HUDEP-2 (cell line): ENCODE measurements at regions not wholly inside any gene's neighbourhood (a gene's known extent, or its start where the extent isn't known, plus 50 kb on each side); places are given as distances from the start of the nearest gene placed in this dataset.
A peak's percentile ranks its signal among the peaks of the same experiment; 100 is the strongest.

Experiments
- DNase-seq, 76 experiments: peaks; one replicate each; lab custom pipeline; 2025; ENCODE audit not compliant: unreplicated experiment in 76 of 76; lab: John Stamatoyannopoulos, UW

DNA sequence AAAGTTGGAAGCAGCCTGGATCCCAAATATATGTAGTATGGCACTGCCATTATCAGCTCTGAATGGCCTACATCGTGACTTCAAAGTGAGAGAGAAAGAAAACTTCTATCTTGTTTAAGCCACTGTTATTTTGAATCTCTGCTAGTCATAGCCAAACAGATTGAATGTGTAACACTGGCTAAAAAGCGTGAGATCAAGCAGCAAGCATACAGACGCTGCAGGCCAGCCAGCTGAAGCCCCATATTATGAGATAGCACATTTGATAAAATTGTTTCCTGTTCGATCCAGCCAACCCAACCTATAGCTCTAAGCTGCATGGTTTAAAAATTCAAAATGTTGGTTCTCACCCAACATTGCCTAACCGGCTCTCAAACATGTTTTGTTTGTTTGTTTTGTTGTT lies 95.0 kb downstream of the DUSP6 start:
- no peak for DNase-seq

DNA sequence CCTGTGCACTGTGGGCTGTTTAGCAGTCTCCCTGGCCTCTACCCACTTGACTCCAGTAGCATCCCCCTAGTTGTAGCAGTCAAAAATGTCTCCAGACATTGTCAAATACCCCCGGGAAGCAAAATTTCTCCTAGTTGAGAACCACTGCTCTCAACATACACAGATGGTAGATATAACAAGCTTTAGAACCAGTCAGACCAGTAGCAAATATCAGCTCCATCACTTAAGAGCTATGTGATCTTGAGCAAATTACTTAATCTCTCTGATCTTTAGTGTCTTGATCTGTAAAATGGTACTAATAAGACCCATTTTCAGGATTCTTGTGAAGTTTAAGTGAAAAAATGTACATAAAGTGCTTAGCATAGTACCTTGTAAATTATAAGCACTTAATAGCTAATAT lies 96.2 kb downstream of the DUSP6 start:
- DNase-seq = no peak

DNA sequence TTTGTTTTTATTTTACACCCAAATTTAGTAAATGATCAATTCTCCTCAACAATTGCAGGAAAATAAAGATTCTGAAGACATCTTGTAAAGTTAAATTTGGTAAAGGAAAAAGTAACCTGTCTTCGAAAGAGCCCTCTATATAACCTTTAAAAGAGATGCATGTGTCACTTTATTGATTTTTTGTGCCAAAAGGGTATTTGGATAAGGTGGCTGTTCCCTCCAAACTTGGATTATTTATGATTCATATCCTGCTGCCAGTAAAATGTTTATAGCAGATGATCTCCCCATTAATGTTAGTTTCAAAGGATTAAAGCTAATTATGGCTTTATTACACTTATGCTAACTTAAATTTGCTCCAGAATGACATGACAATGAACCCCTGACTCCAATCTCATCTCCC lies 98.8 kb downstream of the DUSP6 start:
- no peak for DNase-seq

DNA sequence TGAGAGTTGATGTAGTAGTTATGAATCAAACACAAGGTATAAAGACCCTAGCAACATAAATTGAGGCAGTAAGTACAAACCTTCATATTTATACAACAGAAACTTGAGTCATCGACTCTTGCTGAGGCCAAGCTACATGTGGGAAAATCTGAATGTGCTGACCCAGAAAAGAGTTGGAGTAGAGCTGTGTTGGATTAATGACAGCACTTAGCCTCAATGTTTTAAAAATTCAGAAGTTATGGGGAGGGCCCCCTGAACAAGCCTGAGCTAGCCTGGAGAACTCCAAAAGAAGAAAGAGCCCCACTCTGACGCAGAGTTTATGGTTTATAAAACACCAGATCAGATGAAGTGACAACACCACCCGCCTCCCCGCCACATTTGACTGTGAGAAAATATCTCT lies 100.0 kb downstream of the DUSP6 start:
- no peak for DNase-seq

DNA sequence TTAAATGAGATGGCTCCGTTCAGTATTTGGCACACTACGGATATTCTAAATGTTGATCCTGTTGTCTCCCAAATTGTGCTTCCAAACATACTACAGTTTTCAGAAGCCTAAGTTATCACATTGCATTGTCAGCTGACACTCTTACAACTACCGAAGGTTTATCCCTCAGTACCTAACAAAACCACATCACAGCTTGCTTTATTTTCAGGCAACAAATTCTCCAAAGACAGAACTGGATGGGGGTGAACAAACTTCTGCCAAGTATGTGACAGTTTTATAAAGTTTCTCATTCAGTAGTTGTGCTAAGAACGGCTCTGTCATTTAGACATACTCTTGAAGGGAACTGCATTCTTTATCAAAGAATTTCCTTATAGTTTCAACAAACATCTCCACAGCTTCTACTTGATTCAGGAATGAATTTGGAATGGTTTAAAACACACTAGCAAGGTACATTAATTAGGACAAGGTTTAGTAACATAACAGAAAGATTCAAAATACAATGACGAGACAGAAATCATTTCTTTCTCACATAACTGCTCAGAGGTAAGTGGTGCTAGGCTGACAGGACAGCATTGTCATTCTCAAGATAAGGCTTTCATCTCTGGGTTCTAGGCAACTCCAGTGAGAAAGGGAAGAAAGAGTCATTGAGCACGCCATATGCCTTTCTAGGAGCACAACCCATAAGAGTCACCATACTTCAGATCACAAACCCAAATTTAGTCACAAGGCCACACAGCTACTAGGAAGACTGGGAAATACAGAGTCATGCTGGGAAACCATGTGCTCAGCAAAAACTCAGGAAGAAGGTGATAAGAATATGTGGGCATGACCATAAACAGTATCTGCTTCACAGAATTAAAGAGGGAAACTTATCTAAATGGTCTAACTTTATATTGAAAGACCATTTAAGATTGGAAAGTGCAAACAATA lies 100.7 kb downstream of the DUSP6 start:
- no peak for DNase-seq

DNA sequence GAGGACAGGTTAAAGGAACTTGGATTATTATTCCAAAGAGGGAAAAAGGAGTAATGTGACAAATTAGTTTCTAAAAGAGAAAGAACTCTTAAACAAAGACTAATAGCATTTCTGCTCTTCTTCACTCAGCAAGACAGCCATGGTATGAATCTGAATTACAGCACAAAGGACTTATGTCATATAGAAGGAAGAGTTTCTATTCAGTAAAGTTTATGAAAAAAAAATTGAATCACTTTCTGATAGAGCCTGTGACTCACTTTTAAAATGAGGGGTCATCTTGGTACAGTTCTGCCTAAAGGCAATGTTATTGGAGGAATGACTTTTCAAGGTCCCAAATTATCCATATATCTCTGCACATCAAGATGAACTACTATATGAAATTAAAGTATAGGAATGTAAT lies 101.7 kb downstream of the DUSP6 start:
- no peak for DNase-seq

DNA sequence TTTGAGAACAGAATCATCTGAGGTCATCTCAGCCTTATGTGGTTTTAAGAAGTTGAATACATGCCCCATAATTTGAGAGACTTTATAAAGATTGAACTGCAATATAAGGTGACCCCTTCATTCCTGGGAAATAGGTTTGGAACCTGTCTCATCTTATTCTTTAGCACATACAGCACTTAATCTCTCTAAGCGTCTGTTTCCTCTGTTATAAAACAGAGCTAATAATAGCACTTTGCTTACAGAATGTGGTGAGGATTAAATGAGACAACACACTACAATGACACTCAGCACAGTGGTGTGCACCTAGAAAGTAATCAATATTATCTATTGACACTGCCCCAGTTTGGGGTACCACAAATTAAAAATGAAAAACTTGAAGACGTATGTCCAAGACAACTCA lies 102.1 kb downstream of the DUSP6 start:
- no peak for DNase-seq

DNA sequence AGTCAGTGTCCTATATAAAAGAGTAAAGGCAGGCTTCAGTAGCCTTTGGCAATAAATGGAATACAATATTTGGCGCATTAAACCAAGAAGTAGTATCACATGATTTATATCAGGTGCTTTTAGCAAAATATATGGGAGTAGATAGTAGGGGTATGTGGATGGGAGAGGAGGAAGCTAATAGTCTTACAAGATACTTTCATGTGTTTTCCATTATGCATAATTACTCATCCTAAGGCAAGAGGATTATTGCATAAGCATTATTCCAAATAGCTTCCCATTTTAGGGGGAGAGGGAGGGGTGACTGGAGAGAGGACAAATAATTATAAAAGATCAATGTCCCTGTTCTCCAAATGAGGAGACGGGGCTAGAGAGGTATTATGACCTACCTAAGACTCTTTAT lies 104.3 kb downstream of the DUSP6 start:
- no peak for DNase-seq

DNA sequence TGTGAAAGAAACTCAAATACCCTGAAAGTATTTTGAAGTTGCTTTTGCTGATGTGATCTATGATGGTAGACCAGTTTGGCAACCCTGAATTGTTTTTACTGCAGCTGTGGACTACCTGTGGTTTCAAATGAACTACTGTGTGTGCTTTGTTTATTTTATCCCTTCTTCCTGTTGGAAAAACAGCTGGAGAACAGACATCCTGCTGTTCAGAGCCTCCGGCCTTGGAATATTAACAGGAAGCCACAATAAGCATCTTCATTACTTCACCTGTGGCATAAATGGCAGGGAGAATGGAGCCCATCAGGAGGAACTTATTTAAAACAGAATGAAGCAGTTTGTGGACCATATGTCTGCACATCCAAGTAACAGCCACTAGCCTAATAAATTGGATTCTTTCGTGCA lies 104.8 kb downstream of the DUSP6 start:
- no peak for DNase-seq

DNA sequence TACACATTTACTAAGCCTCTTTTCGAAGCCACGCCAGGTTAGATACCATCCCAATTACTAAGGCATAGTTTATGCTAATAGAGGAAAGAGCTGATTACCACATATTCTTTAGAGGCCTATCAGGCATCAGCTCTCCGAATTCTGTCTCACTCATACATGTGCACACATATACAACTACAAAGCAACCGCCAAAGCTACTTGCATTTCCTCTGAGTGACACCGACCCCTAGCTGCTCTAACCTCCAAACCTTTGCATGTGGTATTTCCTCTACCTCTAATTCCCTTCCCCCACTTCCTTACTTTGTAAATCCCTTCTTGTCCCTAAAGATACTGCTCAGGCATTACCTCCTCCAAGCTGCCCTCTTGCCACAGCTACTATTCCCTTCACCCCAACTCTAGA lies 107.2 kb downstream of the DUSP6 start:
- DNase-seq = no peak

DNA sequence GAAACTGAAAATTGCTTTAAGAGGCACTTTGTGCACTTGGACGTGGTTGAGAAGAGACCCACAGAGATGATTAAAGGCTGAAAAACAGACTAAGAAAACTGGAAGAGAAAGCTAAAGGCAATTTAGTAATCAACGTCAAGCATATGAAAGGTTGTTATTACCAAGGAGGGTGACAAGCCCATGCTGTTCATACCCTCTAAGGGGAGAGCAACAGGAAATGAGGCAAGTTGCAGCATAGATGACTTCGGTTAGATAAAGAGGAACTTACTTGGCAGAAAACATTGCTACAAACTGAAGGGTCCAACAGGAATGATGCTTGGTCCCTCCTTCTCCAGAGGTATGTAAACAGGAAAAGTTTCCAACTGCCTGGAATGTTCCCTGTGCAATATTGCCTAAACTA lies 107.8 kb downstream of the DUSP6 start:
- DNase-seq = no peak

DNA sequence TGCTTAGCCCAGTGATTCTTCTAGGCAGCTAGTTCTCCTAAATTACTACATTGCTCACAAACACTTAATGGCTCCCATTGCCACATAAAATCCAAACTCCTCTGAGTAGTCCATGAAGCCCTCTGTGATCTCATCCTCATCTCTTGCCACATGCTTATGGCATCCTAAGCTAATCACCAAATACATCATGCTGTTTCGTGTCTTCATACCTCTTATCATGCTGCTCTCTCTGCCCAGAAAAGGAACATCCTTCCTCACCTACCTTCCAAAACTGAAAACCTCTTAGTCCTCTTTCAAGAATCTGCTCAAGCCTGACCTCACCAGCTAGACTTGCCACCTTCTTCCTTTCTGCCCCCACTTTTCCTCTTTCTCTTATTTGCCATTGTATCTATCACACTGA lies 108.5 kb downstream of the DUSP6 start:
- DNase-seq = no peak

DNA sequence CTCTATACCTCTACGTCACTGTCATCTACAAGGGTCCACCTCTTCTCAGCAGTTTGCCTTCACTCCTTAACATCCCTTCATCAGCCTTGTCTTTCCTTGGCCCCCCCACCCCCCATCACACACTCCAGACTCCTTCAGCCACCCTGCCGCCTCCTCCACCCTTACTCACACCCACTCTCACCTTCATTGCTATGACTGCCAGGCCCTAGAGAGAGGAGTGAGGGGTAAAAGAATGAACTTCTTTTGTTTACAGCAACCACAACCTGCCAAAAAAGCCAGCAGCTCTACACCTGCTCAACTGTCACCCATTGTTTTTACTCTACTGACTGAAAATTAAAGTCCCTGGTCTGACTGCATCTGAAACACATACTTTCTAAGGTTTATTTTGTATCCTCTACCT lies 112.8 kb downstream of the DUSP6 start:
- no peak for DNase-seq

DNA sequence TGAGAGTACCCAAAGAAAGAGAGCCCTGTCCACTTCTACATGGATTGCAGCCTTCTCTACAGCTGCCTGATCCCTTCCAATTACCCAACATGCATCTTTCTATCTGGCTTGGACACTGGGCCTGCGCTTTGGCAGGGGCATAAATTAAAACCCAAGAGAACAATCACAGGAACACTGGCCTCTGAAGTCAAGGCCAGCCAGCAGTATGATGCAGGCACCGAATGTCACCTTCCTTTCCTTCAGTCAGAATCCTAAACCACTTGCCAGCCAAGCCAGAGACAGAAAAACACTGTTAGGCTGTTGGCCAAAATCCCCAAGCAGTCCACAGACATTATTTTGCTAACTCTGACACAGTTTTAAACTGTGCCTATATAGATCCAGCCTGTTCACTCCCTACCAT lies 113.7 kb downstream of the DUSP6 start:
- DNase-seq = no peak

DNA sequence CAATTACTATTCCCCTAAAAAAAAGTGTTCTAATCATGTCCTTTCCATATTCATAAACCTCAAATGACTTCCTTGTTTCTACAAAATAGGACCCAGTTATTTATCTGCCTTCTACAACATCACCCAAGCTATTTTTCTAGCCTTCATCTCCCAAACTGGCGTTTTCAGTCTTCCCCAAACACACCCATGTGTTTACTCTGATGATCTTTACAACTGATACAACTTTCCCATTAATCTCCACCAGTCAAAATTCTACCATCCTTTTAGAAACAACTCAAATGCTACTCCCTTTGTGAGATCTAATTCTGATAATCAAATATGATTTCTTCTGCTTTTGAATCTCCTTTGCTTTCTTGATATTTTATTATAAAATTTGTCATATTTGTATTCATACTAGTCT lies 114.5 kb downstream of the DUSP6 start:
- no peak for DNase-seq

DNA sequence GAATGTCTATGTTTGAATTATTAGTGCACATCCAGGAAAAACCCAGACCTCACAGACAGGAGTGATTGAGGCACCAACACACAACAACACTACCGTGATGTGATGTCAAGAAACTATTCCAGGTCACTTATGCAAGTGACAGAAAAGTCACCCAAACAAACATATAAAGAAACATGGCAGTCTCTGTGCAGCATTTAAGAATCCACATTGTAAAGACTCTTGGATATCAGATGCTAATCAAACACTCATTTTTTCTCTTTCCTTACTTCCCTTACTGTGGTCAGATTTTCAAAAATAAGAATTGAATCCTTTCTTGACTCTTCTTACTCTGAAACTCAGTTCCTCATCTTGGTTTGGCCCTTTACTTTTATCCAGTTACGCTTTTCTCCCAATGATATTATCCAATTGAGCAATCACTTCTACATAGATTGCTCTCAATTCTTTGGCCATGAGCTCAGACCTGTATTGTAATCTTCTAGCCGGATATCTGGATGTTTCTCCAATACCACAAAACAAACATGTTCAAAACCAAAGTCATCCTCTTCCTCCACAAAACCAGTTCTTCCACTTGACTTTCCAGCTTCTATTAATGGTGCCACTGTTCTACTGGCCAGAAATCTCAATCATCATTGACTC lies 115.4 kb downstream of the DUSP6 start:
- DNase-seq = no peak

DNA sequence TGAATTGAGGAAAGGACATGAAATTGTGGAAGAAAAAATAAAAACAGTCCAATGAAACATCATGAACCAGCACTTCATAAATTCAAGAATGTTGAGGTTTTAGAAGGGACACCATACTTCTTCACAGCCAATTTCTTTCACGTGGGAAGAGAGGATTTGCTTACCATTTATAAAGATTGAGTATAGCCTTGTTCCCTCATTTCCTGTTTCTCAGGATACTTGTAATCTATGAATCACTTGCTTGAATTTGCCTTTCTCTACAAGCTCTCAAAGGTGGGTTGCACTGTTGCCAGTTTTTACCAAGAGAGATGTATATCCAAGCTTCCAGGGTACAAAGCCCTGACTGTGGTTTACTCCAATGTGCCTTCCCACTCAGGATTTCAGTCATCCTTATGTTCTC lies 116.1 kb downstream of the DUSP6 start:
- no peak for DNase-seq

DNA sequence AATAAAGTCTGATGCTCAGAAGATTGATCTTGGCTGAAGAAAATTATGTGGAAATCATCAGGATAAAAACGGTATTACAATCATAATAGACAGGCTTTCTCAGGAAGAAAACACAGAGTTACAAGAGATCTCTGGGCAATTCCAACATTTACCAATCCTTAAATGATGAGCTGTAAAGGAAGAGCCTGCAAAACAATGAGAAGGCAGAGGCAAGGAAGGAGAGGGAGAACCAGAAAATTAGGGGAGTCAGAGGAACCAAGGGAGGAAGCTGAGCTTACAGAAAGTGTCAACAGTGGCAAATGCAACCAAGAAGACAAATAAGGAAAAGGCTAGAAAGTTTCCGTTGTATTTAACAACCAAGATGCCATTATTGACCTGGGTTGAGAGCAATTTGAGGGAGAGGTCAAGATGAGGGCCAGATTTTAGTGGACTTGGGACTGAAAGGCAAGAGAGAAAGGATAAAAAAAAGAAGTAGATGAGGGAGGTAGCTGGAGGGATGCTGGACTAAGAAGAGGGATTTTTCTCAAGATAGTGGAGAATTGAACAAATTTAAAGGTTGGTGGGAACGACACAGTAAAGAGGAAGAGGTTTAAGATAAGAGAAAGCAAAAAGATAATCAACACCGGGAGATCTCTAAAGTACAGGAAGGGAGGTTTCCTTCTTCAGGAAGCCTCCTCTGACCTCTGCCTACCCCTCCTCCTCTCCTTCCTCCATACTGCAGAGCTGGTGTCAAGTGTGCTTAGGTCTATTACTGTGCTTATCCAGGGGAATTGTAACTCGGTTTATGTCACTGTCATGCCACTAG lies 116.9 kb downstream of the DUSP6 start:
- DNase-seq = peak in 2 of 76 experiments; percentile 11 to 19

DNA sequence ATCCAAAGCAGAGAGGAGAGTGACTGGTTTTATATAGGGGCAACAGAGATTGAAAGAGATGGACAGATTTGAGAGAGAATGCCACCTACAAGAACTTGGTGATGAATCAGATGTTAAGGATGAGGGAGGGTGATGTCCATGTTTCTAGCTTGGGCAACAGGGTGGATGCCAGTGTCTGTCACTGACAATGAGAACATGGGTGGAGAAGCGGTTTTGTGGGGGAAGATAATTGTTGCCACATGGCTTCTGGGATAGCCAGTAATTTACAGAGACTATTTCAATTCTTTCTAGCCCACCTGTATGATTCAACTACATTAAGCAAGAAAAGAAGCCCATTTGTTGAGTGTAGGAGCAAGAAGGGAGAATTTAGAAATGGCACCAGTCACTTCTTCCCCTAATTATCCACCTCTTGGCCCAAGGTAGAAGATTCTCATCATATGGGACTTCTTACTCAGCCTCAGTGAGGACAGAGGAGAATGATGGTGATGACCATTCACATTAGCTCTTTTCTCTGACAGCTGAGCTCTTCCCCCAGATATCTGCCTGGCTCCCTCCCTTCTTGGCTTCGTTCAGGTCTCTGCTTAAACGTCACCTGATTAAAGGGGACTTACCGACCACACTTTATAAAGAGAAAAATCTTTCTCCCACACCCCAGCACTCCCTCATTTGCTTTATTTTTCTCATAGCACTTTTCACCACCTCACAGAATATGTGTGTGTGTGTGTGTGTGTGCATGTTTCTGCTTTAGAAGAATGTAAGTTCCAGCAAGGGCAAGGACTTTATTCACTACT lies 117.8 kb downstream of the DUSP6 start:
- DNase-seq = peak in 2 of 76 experiments; percentile 7 to 10

DNA sequence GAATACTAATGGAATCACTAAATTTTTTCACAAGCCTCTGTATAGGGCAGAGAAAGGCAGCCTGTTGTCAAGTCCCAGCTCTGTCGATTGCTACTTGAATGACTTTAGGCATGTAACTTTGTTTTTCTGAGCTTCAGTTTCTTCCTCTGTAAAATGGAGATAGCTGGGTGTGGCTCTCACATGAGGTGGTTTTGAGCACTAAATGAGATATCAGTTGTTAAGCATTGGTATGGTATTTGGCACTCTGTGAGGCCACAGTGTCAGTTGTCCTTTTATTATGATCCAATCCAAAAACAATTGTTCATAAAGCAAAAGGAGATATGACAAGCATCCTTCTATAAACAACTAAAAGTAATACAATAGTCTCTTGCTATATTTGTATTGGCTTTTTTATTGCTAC lies 120.6 kb downstream of the DUSP6 start:
- DNase-seq = peak in 55 of 76 experiments; percentile 1 to 85 (median 49)
